ENCODE measurements at regions not wholly inside any gene's neighbourhood (a gene's known extent, or its start where the extent isn't known, plus 50 kb on each side); places are given as distances from the start of the nearest gene placed in this dataset.
"Not testable (repeated sequence)": the region's sequence is repeated elsewhere in the genome, so short reads cannot be mapped to it uniquely, and the experiment has no call there.

DNA sequence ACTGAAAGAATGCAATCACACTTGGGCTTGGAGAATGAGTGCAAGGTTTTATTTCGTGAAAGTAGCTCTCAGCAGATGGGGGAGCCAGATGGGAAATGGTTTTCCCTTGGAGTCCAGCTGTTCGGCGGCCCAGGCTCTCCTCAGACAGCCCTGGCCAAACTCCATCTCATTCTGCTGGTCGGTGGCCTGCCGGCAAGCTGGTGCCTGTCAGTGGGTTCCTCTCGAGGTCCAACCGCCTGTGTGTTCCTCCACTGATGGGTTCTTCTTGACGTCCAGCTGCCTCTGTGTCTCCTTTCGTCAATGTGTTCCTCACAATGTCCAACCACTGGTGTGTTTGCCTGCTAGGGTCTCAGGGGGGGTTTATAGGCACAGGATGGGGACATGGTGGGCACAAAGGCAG, 80.3 kb downstream of the POU3F4 start:
- Histone ChIP-seq H3K4me1 (ENCODE audit: insufficient read depth, low read length) (no peaks in the 10 kb centered on the region), H3K4me3 (ENCODE audit: low read length) (no peak overlapping the region), H3K36me3 (ENCODE audit: insufficient read depth, low read length) (no peaks in the 10 kb centered on the region), H3K27me3 (ENCODE audit: insufficient read depth, low read length, poor library complexity, severe bottlenecking) (no peaks in the 10 kb centered on the region), H3K9me3 (ENCODE audit: low read length) (no peaks in the 10 kb centered on the region), H3K27ac (ENCODE audit: low read depth, low read length) (no peak overlapping the region)
- no peaks in the 10 kb centered on the region for H3K27me3 Mint-ChIP-seq
- peaks cover 0 to 4% (median 0%) of the 10 kb centered on the region in 5 donors for H3K9me3 Mint-ChIP-seq
- H3K4me3 Mint-ChIP-seq = no peak overlapping the region
- DNase-seq = no peak
- ChIA-PET CTCF (no interaction called here), POLR2A (no interaction called here)
- no peaks in the 10 kb centered on the region for H3K4me1 Mint-ChIP-seq
- H3K36me3 Mint-ChIP-seq = no peaks in the 10 kb centered on the region
- no peak overlapping the region for H3K27ac Mint-ChIP-seq

DNA sequence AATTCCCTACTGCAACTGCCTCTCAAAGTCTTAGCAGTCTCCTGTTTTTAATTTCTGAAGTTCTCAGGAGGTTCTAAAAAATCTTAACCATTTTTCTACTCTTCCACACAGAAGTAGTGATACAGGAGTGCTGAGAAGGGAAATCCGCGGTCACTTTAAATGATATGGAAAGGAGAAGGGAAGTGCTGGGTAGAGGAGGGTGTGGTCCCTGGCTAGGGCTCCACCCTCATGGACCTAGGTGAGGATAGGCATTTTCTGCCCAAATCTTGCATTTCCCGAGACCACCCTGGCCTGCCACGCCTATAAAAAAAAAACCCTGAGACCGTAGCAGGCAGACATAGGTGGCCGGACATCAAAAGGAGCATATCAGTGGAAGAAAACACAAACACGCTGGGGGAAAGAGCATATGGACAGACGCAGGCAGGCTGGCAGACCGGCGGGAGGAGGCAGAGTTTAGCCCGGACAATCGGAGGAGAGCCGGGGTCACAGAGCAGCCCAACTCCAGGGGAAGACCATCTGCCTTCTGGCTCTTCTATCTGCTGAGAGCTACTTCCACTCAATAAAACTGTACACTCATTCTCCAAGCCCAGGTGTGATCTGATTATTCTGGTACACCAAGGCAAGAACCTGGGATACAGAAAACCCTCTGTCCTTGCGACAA, 85.7 kb downstream of the POU3F4 start:
- Histone ChIP-seq H3K4me3 (ENCODE audit: low read length) (no peak overlapping the region), H3K36me3 (ENCODE audit: insufficient read depth, low read length) (no peaks in the 10 kb centered on the region), H3K9me3 (ENCODE audit: low read length) (no peaks in the 10 kb centered on the region), H3K4me1 (ENCODE audit: insufficient read depth, low read length) (no peaks in the 10 kb centered on the region), H3K27me3 (ENCODE audit: insufficient read depth, low read length, poor library complexity, severe bottlenecking) (no peaks in the 10 kb centered on the region), H3K27ac (ENCODE audit: low read depth, low read length) (no peak overlapping the region)
- Mint-ChIP-seq H3K27me3 (peaks cover 0 to 3% of the 10 kb centered on the region in 2 donors), H3K27ac (no peak overlapping the region), H3K9me3 (peaks cover 0 to 2% (median 0%) of the 10 kb centered on the region in 5 donors), H3K4me1 (no peaks in the 10 kb centered on the region), H3K36me3 (no peaks in the 10 kb centered on the region), H3K4me3 (peak overlapping the region in 1 of 7 donors; percentile 26)
- CTCF ChIA-PET = no interaction called here
- DNase-seq = no peak
- POLR2A ChIA-PET = no interaction called here

DNA sequence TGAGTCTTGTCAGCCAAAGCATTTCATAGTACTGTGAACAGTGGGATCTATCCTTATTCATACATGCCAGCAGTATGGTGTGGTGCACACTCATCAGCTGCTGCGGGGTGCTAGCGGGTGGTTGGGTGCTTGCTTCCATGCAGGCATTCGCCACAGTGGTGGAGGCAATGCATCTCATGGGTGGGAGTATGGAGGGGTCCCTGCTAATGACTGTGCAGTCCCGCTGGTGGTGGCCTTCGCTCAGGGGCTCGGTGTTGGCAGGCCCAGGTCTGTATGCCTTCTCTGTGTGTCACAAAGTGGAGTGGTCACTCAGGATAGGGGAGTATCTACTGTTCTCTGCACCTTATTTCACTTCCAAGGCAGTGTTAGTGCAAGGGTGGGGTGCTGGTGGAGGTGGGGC, 122.6 kb downstream of the POU3F4 start:
- CTCF ChIA-PET = no interaction called here
- Histone ChIP-seq H3K4me3 (ENCODE audit: low read length) (no peak overlapping the region), H3K4me1 (ENCODE audit: insufficient read depth, low read length) (no peaks in the 10 kb centered on the region), H3K27ac (ENCODE audit: low read depth, low read length) (no peak overlapping the region), H3K36me3 (ENCODE audit: insufficient read depth, low read length) (no peaks in the 10 kb centered on the region), H3K9me3 (ENCODE audit: low read length) (no peaks in the 10 kb centered on the region), H3K27me3 (ENCODE audit: insufficient read depth, low read length, poor library complexity, severe bottlenecking) (no peaks in the 10 kb centered on the region)
- POLR2A ChIA-PET = no interaction called here
- Mint-ChIP-seq H3K36me3 (no peaks in the 10 kb centered on the region), H3K9me3 (no peaks in the 10 kb centered on the region), H3K4me3 (no peak overlapping the region), H3K27me3 (peaks cover 0 to 5% of the 10 kb centered on the region in 2 donors), H3K27ac (no peak overlapping the region), H3K4me1 (peaks cover 6 to 13% (median 8%) of the 10 kb centered on the region in 3 donors)
- DNase-seq = no peak

DNA sequence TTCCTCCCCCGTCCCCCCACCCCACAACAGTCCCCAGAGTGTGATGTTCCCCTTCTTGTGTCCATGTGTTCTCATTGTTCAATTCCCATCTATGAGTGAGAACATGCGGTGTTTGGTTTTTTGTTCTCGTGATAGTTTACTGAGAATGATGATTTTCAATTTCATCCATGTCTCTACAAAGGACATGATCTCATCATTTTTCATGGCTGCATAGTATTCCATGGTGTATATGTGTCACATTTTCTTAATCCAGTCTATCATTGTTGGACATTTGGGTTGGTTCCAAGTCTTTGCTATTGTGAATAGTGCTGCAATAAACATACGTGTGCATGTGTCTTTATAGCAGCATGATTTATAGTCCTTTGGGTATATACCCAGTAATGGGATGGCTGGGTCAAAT, 141.6 kb downstream of the POU3F4 start:
- H3K36me3 ChIP-seq (ENCODE audit: insufficient read depth, low read length); H3K9me3 Mint-ChIP-seq; H3K36me3 Mint-ChIP-seq; H3K4me1 Mint-ChIP-seq; H3K4me1 ChIP-seq (ENCODE audit: insufficient read depth, low read length); POLR2A ChIA-PET; H3K9me3 ChIP-seq (ENCODE audit: low read length); H3K27ac ChIP-seq (ENCODE audit: low read depth, low read length); H3K4me3 Mint-ChIP-seq; H3K27me3 ChIP-seq (ENCODE audit: insufficient read depth, low read length, poor library complexity, severe bottlenecking); DNase-seq; CTCF ChIA-PET; H3K4me3 ChIP-seq (ENCODE audit: low read length); H3K27ac Mint-ChIP-seq; H3K27me3 Mint-ChIP-seq: not testable (repeated sequence)

DNA sequence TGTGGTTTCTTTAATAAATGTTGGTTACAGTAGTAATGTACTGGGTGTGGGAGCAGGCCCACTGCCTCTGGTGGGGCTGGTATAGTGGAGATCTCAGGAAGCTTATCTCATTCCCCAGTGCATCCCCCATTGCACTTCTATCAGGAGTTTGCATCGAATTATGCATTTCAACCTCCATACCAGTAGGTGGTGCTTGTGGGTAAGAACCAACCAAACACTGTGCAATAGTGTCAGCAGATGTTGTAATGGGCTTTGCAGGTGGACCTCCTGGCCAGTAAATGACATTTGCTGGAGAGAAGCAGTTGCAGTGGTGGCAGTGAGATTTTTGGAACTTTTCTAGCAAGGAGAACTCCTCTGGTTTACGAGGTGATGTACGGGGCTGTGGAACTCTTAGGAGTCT, 150.6 kb downstream of the POU3F4 start:
- no peaks in the 10 kb centered on the region for H3K4me1 Mint-ChIP-seq
- no peaks in the 10 kb centered on the region for H3K27me3 ChIP-seq (ENCODE audit: insufficient read depth, low read length, poor library complexity, severe bottlenecking)
- no peaks in the 10 kb centered on the region for H3K9me3 ChIP-seq (ENCODE audit: low read length)
- H3K4me3 Mint-ChIP-seq = no peak overlapping the region
- H3K36me3 Mint-ChIP-seq = no peaks in the 10 kb centered on the region
- DNase-seq = no peak
- no peaks in the 10 kb centered on the region for H3K4me1 ChIP-seq (ENCODE audit: insufficient read depth, low read length)
- H3K27ac ChIP-seq (ENCODE audit: low read depth, low read length) = no peak overlapping the region
- CTCF ChIA-PET = no interaction called here
- no peak overlapping the region for H3K4me3 ChIP-seq (ENCODE audit: low read length)
- POLR2A ChIA-PET = no interaction called here
- H3K27ac Mint-ChIP-seq = no peak overlapping the region
- peaks cover 0 to 1% (median 0%) of the 10 kb centered on the region in 5 donors for H3K9me3 Mint-ChIP-seq
- peaks cover 0 to 4% of the 10 kb centered on the region in 2 donors for H3K27me3 Mint-ChIP-seq
- H3K36me3 ChIP-seq (ENCODE audit: insufficient read depth, low read length) = no peaks in the 10 kb centered on the region

Data from CD8-positive, alpha-beta memory T cell (primary cell).